ENCODE measurements at regions not wholly inside any gene's neighbourhood (a gene's known extent, or its start where the extent isn't known, plus 50 kb on each side); places are given as distances from the start of the nearest gene placed in this dataset.

DNA sequence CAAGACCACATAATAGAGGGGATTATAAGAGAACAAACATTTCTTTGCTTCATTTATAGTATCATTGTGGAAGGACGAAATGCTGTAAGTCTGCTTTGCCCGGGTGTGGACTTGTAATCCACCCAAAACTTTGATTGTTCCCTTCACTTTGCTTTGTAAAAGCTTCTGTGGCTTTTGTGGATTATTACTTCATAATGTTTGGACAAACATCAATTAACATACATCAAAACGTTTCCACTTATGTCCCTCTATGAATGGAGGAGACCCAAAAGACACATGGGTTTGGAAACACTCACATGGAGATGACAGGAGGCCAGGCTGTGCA lies 415.4 kb downstream of the SPRY1 start:
- TF ChIP-seq FOXJ3 (CRISPR knock-in tag; IDR thresholded peaks at IDR 0.05) (no peak), RXRA (IDR thresholded peaks at IDR 0.05; ENCODE audit: borderline replicate concordance, low read depth) (no peak), POLR2AphosphoS5 (IDR thresholded peaks at IDR 0.05; ENCODE audit: low read depth, low read length) (no peak), SMC3 (IDR thresholded peaks at IDR 0.05; ENCODE audit: low read depth, low read length) (no peak), ELF1 (IDR thresholded peaks at IDR 0.05) (no peak), YY1 (IDR thresholded peaks at IDR 0.05; ENCODE audit: low read depth) (no peak), ZBTB33 (IDR thresholded peaks at IDR 0.05; ENCODE audit: borderline replicate concordance, low read depth) (no peak), MAX (IDR thresholded peaks at IDR 0.05; ENCODE audit: low read depth) (no peak), NRF1 (IDR thresholded peaks at IDR 0.05; ENCODE audit: low read depth, low read length) (no peak), RAD21 (IDR thresholded peaks at IDR 0.05; ENCODE audit: low read length) (no peak), TAF1 (IDR thresholded peaks at IDR 0.05; ENCODE audit: borderline replicate concordance, low read depth, low read length) (no peak), SIN3A (IDR thresholded peaks at IDR 0.05; ENCODE audit: borderline replicate concordance, low read depth, low read length) (no peak), MXI1 (IDR thresholded peaks at IDR 0.05; ENCODE audit: low read depth, low read length) (no peak)
- TF ChIP-seq, protein P1, sequence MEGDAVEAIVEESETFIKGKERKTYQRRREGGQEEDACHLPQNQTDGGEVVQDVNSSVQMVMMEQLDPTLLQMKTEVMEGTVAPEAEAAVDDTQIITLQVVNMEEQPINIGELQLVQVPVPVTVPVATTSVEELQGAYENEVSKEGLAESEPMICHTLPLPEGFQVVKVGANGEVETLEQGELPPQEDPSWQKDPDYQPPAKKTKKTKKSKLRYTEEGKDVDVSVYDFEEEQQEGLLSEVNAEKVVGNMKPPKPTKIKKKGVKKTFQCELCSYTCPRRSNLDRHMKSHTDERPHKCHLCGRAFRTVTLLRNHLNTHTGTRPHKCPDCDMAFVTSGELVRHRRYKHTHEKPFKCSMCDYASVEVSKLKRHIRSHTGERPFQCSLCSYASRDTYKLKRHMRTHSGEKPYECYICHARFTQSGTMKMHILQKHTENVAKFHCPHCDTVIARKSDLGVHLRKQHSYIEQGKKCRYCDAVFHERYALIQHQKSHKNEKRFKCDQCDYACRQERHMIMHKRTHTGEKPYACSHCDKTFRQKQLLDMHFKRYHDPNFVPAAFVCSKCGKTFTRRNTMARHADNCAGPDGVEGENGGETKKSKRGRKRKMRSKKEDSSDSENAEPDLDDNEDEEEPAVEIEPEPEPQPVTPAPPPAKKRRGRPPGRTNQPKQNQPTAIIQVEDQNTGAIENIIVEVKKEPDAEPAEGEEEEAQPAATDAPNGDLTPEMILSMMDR (IDR thresholded peaks at IDR 0.05): no peak

Data from SK-N-SH (cell line).